ENCODE measurements at regions not wholly inside any gene's neighbourhood (a gene's known extent, or its start where the extent isn't known, plus 50 kb on each side); places are given as distances from the start of the nearest gene placed in this dataset.

DNA sequence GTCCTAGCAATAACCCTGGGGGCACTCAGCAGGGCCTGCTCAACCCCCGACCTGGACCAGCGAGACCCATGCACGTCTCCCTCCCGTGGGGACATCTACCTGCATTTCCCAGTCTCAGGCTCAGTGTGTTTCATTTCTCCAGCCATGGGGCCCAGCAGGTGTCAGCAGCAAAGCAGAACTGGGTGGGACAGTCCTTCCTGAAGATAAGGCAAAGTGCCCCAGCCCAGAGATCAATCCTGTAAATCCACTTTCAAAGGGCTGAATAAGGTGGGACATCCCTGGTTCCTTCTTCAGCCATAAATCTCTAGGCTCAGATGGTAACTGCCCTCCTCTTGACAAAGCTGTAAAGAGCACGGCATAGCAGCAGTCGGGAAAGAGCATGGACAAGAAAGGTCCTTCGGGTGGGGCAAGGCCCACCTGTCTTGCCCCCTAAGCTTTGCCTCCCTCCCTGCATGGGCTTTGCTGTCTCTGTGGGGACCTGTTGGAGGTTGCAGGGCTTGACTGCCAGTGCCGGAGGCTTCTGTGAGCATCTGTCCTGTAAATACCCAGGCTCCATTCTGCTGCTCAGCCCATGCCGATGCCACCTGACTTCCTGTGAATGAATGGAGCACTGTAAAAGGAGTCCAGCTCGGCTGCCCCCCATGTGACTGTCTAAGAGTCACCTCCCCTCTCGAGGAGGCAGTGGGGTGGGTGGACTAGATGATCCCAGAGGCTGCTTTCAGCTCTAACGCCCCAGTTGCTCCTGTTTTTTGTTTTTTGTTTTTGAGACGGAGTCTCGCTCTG is 84.8 kb upstream of the TBC1D3K start:
- Histone ChIP-seq H3K4me2 (ENCODE audit: insufficient read depth, low read length, poor library complexity, severe bottlenecking) (no peak overlapping the region), H3K79me1 (ENCODE audit: low read depth, low read length) (no peaks in the 10 kb centered on the region), H3K9ac (ENCODE audit: low read depth, low read length, poor library complexity) (no peak overlapping the region), H3K9me3 (replicated peaks in 1 of 2; ENCODE audit: control insufficient read depth in 2 of 2, insufficient read depth in 1 of 2, low read depth in 1 of 2, low read length in 2 of 2) (no peaks in the 10 kb centered on the region), H3K4ac (ENCODE audit: low read length) (no peak overlapping the region), H3K14ac (ENCODE audit: low read length) (peak overlapping the region; percentile 40), H2BK5ac (ENCODE audit: low read length) (no peak overlapping the region), H3K23ac (ENCODE audit: low read depth, low read length, poor library complexity) (no peak overlapping the region), H3K27me3 (ENCODE audit: control insufficient read depth in 3 of 3, insufficient read depth in 3 of 3, low read depth in 1 of 3, low read length in 3 of 3) (peaks cover 0 to 5% (median 3%) of the 10 kb centered on the region in 3 experiments), H2BK15ac (ENCODE audit: low read length) (no peak overlapping the region), H3K18ac (ENCODE audit: low read length) (no peak overlapping the region), H2AFZ (ENCODE audit: low read length) (no peak overlapping the region), H4K91ac (ENCODE audit: low read depth, low read length, poor library complexity) (no peak overlapping the region), H3K27ac (replicated peaks; ENCODE audit: low read length) (no peak overlapping the region), H4K8ac (ENCODE audit: low read depth, low read length) (no peak overlapping the region), H3K4me1 (ENCODE audit: control insufficient read depth in 2 of 2, insufficient read depth in 1 of 2, low read depth in 1 of 2, low read length in 2 of 2) (peaks cover 0 to 7% of the 10 kb centered on the region in 2 donors), H2AK5ac (ENCODE audit: low read depth, low read length) (no peak overlapping the region), H3K4me3 (ENCODE audit: low read length in 2 of 2) (no peak overlapping the region), H2BK12ac (ENCODE audit: low read length) (no peak overlapping the region), H3K36me3 (replicated peaks in 1 of 2; ENCODE audit: control insufficient read depth in 2 of 2, insufficient read depth in 2 of 2, low read length in 2 of 2) (no peaks in the 10 kb centered on the region), H2BK120ac (ENCODE audit: low read depth, low read length) (no peak overlapping the region)
- DNase-seq (ENCODE audit: low spot score) = no peak
- WGBS, 2 donors (ENCODE audit: extremely low coverage in 2 of 2, insufficient read length in 2 of 2, insufficient replicate concordance in 1 of 2) = no CpG with 5 or more reads among the region's 14 CpGs

DNA sequence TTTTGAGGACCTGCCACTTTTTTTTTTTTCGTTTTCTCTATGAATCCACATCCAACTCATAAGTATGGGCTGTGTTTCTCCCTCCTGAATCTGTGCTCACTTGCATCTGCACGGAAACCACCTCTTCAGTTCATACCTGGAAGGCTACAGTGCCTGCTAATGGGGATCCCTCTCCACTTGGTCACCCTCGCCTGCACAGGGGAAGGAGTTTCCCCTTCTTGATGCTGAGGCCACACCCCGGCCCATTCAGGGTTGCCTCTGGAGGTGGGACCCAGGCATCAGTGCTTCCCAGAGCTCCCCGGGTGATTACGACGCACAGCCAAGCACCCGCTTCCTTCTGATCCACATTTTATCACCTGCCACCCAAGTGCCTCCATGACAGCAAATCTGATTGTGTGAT is 85.9 kb upstream of the TBC1D3K start:
- Histone ChIP-seq H4K8ac (ENCODE audit: low read depth, low read length) (no peak overlapping the region), H3K36me3 (replicated peaks in 1 of 2; ENCODE audit: control insufficient read depth in 2 of 2, insufficient read depth in 2 of 2, low read length in 2 of 2) (no peaks in the 10 kb centered on the region), H3K79me1 (ENCODE audit: low read depth, low read length) (no peaks in the 10 kb centered on the region), H2AK5ac (ENCODE audit: low read depth, low read length) (no peak overlapping the region), H3K23ac (ENCODE audit: low read depth, low read length, poor library complexity) (no peak overlapping the region), H3K14ac (ENCODE audit: low read length) (no peak overlapping the region), H3K27me3 (ENCODE audit: control insufficient read depth in 3 of 3, insufficient read depth in 3 of 3, low read depth in 1 of 3, low read length in 3 of 3) (peaks cover 0 to 2% (median 0%) of the 10 kb centered on the region in 3 experiments), H3K4me2 (ENCODE audit: insufficient read depth, low read length, poor library complexity, severe bottlenecking) (no peak overlapping the region), H2BK15ac (ENCODE audit: low read length) (no peak overlapping the region), H2BK5ac (ENCODE audit: low read length) (no peak overlapping the region), H2BK120ac (ENCODE audit: low read depth, low read length) (no peak overlapping the region), H3K18ac (ENCODE audit: low read length) (no peak overlapping the region), H3K9ac (ENCODE audit: low read depth, low read length, poor library complexity) (no peak overlapping the region), H4K91ac (ENCODE audit: low read depth, low read length, poor library complexity) (no peak overlapping the region), H3K4me3 (ENCODE audit: low read length in 2 of 2) (no peak overlapping the region), H2AFZ (ENCODE audit: low read length) (no peak overlapping the region), H3K9me3 (replicated peaks in 1 of 2; ENCODE audit: control insufficient read depth in 2 of 2, insufficient read depth in 1 of 2, low read depth in 1 of 2, low read length in 2 of 2) (no peaks in the 10 kb centered on the region), H3K27ac (replicated peaks; ENCODE audit: low read length) (no peak overlapping the region), H2BK12ac (ENCODE audit: low read length) (no peak overlapping the region), H3K4ac (ENCODE audit: low read length) (no peak overlapping the region), H3K4me1 (ENCODE audit: control insufficient read depth in 2 of 2, insufficient read depth in 1 of 2, low read depth in 1 of 2, low read length in 2 of 2) (peaks cover 0 to 7% of the 10 kb centered on the region in 2 donors)
- no peak for DNase-seq (ENCODE audit: low spot score)
- WGBS, 2 donors (ENCODE audit: extremely low coverage in 2 of 2, insufficient read length in 2 of 2, insufficient replicate concordance in 1 of 2) = no CpG with 5 or more reads among the region's 8 CpGs

DNA sequence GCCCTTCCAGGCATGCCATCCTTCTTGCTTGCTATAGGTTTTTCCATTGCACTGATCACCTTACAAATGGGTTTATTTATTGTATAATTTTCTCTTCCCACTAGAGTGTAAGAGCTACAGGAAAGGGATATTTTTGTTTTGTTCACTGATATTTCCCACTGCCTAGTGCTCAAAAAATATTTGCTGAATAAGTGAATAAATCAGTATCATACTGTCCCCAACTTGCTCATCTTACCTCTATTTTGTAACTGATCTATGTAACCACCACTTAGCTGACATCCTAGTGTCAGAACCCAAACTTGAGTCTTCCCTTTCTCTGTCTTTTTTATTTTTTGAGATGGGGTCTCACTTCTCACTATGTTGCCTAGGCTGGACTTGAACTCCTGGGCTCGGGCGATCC is 87.6 kb upstream of the TBC1D3K start:
- DNase-seq (ENCODE audit: low spot score) = no peak
- H2AFZ ChIP-seq (ENCODE audit: low read length) = no peak overlapping the region
- peaks cover 0 to 7% of the 10 kb centered on the region in 2 donors for H3K4me1 ChIP-seq (ENCODE audit: control insufficient read depth in 2 of 2, insufficient read depth in 1 of 2, low read depth in 1 of 2, low read length in 2 of 2)
- H2BK12ac ChIP-seq (ENCODE audit: low read length) = no peak overlapping the region
- H3K27me3 ChIP-seq (ENCODE audit: control insufficient read depth in 3 of 3, insufficient read depth in 3 of 3, low read depth in 1 of 3, low read length in 3 of 3) = peaks cover 0 to 2% (median 0%) of the 10 kb centered on the region in 3 experiments
- H3K36me3 ChIP-seq (replicated peaks in 1 of 2; ENCODE audit: control insufficient read depth in 2 of 2, insufficient read depth in 2 of 2, low read length in 2 of 2) = no peaks in the 10 kb centered on the region
- H3K18ac ChIP-seq (ENCODE audit: low read length) = peak overlapping the region; percentile 40
- no peak overlapping the region for H3K9ac ChIP-seq (ENCODE audit: low read depth, low read length, poor library complexity)
- no CpG with 5 or more reads among the region's 2 CpGs for WGBS, 2 donors (ENCODE audit: extremely low coverage in 2 of 2, insufficient read length in 2 of 2, insufficient replicate concordance in 1 of 2)
- no peak overlapping the region for H4K8ac ChIP-seq (ENCODE audit: low read depth, low read length)
- no peak overlapping the region for H3K4me3 ChIP-seq (ENCODE audit: low read length in 2 of 2)
- peak overlapping the region; percentile 43 for H2BK5ac ChIP-seq (ENCODE audit: low read length)
- no peak overlapping the region for H3K4me2 ChIP-seq (ENCODE audit: insufficient read depth, low read length, poor library complexity, severe bottlenecking)
- H3K27ac ChIP-seq (replicated peaks; ENCODE audit: low read length) = no peak overlapping the region
- no peak overlapping the region for H4K91ac ChIP-seq (ENCODE audit: low read depth, low read length, poor library complexity)
- no peaks in the 10 kb centered on the region for H3K79me1 ChIP-seq (ENCODE audit: low read depth, low read length)
- no peak overlapping the region for H2AK5ac ChIP-seq (ENCODE audit: low read depth, low read length)
- no peak overlapping the region for H3K23ac ChIP-seq (ENCODE audit: low read depth, low read length, poor library complexity)
- H2BK15ac ChIP-seq (ENCODE audit: low read length) = no peak overlapping the region
- H3K4ac ChIP-seq (ENCODE audit: low read length) = no peak overlapping the region
- no peak overlapping the region for H3K14ac ChIP-seq (ENCODE audit: low read length)
- H2BK120ac ChIP-seq (ENCODE audit: low read depth, low read length) = no peak overlapping the region
- no peaks in the 10 kb centered on the region for H3K9me3 ChIP-seq (replicated peaks in 1 of 2; ENCODE audit: control insufficient read depth in 2 of 2, insufficient read depth in 1 of 2, low read depth in 1 of 2, low read length in 2 of 2)

DNA sequence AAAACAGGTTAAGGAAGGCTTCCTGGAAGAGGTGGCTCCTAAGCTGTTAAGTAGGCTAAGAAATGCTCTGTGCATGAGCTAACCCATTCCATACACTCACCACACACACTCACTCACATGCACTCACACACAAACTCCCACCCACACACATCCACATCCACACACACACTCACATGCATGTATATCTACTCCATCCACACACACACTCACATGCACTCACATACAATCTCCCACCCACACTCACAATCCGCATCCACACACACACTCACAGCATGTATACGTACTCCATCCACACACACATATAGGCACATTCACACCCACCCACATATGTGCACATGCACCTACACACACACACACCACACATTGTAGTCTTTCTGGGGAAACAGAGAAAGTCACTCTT is 89.3 kb upstream of the HNF1B start:
- no peak for DNase-seq (ENCODE audit: low spot score)
- Histone ChIP-seq H3K9me3 (replicated peaks in 1 of 2; ENCODE audit: control insufficient read depth in 2 of 2, insufficient read depth in 1 of 2, low read depth in 1 of 2, low read length in 2 of 2) (no peaks in the 10 kb centered on the region), H3K36me3 (replicated peaks in 1 of 2; ENCODE audit: control insufficient read depth in 2 of 2, insufficient read depth in 2 of 2, low read length in 2 of 2) (no peaks in the 10 kb centered on the region), H3K27me3 (ENCODE audit: control insufficient read depth in 3 of 3, insufficient read depth in 3 of 3, low read depth in 1 of 3, low read length in 3 of 3) (peaks cover 0 to 2% (median 0%) of the 10 kb centered on the region in 3 experiments), H3K4me1 (ENCODE audit: control insufficient read depth in 2 of 2, insufficient read depth in 1 of 2, low read depth in 1 of 2, low read length in 2 of 2) (peaks cover 2 to 17% of the 10 kb centered on the region in 2 donors), H3K4me3 (ENCODE audit: low read length in 2 of 2) (no peak overlapping the region), H2BK12ac (ENCODE audit: low read length) (no peak overlapping the region), H3K18ac (ENCODE audit: low read length) (no peak overlapping the region), H2BK15ac (ENCODE audit: low read length) (no peak overlapping the region), H3K79me1 (ENCODE audit: low read depth, low read length) (no peaks in the 10 kb centered on the region), H3K9ac (ENCODE audit: low read depth, low read length, poor library complexity) (no peak overlapping the region), H4K8ac (ENCODE audit: low read depth, low read length) (no peak overlapping the region), H3K14ac (ENCODE audit: low read length) (no peak overlapping the region), H3K4ac (ENCODE audit: low read length) (no peak overlapping the region), H2AFZ (ENCODE audit: low read length) (no peak overlapping the region), H2BK120ac (ENCODE audit: low read depth, low read length) (no peak overlapping the region), H3K4me2 (ENCODE audit: insufficient read depth, low read length, poor library complexity, severe bottlenecking) (no peak overlapping the region), H3K23ac (ENCODE audit: low read depth, low read length, poor library complexity) (no peak overlapping the region), H3K27ac (replicated peaks; ENCODE audit: low read length) (no peak overlapping the region), H2AK5ac (ENCODE audit: low read depth, low read length) (no peak overlapping the region), H4K91ac (ENCODE audit: low read depth, low read length, poor library complexity) (no peak overlapping the region), H2BK5ac (ENCODE audit: low read length) (no peak overlapping the region)
- 100% methylated on average over 2 of the region's 2 CpGs; no CpG with 5 or more reads in 1 of the 2 donors for WGBS, 2 donors (ENCODE audit: extremely low coverage in 2 of 2, insufficient read length in 2 of 2, insufficient replicate concordance in 1 of 2)
